SK-N-SH (cell line): ENCODE measurements at regions not wholly inside any gene's neighbourhood (a gene's known extent, or its start where the extent isn't known, plus 50 kb on each side); places are given as distances from the start of the nearest gene placed in this dataset.

Experiments
- CTCF ChIA-PET: fragments of 300-600, 350-600 bp; formaldehyde crosslinking; extraction: SDS; loops from one replicate; lab custom pipeline; 2021; lab: Yijun Ruan, JAX
- POLR2A ChIA-PET: fragments of 350-600 bp; sonication (Branson Sonifier 250); formaldehyde crosslinking; extraction: SDS; loops from one replicate; lab custom pipeline; 2020; ENCODE audit warnings: antibody characterized with exemption, inconsistent platforms; lab: Yijun Ruan, JAX
- DNase-seq: peaks from one replicate; pipeline ENCODE4 v3.0.0; 2012
- H2AFZ ChIP-seq: fragments of 200-600 bp; sonication (generic); 2 replicates; pipeline ENCODE4 v1.8.1; 2016; ENCODE audit warnings: antibody characterized with exemption, mild to moderate bottlenecking, low read depth
- H3F3A ChIP-seq: fragments of 200-600 bp; sonication (generic); replicated peaks from 2 replicates; pipeline ENCODE3; 2016; ENCODE audit warnings: antibody characterized with exemption, mild to moderate bottlenecking; ENCODE audit not compliant: insufficient read depth
- H3K27ac ChIP-seq, 2 experiments: fragments of 200-500 bp in 1 of 2; fragments of 200-600 bp in 1 of 2; sonication (Bioruptor generic) in 1 of 2; sonication (generic), shearing (Covaris generic) in 1 of 2; 2 replicates each; pipeline versions ENCODE4 v1.5.1 to v1.6.1; 2014 to 2016; ENCODE audit warnings: low read depth in 2 of 2, inconsistent platforms in 1 of 2, low read length in 1 of 2, mild to moderate bottlenecking in 1 of 2, mixed read lengths in 1 of 2
- H3K27me3 ChIP-seq: fragments of 200-600 bp; sonication (generic), shearing (Covaris generic); 2 replicates; pipeline ENCODE4 v1.6.1; 2016; ENCODE audit warnings: mixed run types; ENCODE audit not compliant: insufficient read depth
- H3K36me3 ChIP-seq, 2 experiments: fragments of 200-500 bp in 1 of 2; fragments of 200-600 bp in 1 of 2; sonication (Bioruptor generic) in 1 of 2; sonication (generic) in 1 of 2; replicated peaks in 1 of 2; 2 replicates each; pipeline versions ENCODE3 to v1.5.1; 2014 to 2016; ENCODE audit warnings: low read length in 1 of 2, mild to moderate bottlenecking in 1 of 2; ENCODE audit not compliant: insufficient read depth in 2 of 2, control insufficient read depth in 1 of 2
- H3K4me1 ChIP-seq, 2 experiments: fragments of 200-500 bp in 1 of 2; fragments of 200-600 bp in 1 of 2; sonication (Bioruptor generic) in 1 of 2; sonication (generic), shearing (Covaris generic) in 1 of 2; 2 replicates each; pipeline versions ENCODE4 v1.5.1 to v1.6.1; 2014 to 2016; ENCODE audit warnings: low read depth in 1 of 2, low read length in 1 of 2, mixed run types in 1 of 2; ENCODE audit not compliant: insufficient read depth in 2 of 2, control insufficient read depth in 1 of 2
- H3K4me2 ChIP-seq: fragments of 200-600 bp; sonication (generic), shearing (Covaris generic); 2 replicates; pipeline ENCODE4 v1.6.1; 2017; ENCODE audit warnings: mixed run types
- H3K4me3 ChIP-seq, 2 experiments: fragments of 200-500 bp in 1 of 2; fragments of 200-600 bp in 1 of 2; sonication (Bioruptor generic) in 1 of 2; sonication (generic), shearing (Covaris generic) in 1 of 2; 2 replicates each; pipeline versions ENCODE4 v1.5.1 to v1.8.1; 2014 to 2016; ENCODE audit warnings: low read depth in 2 of 2, inconsistent platforms in 1 of 2, low read length in 1 of 2, mild to moderate bottlenecking in 1 of 2, mixed read lengths in 1 of 2, moderate library complexity in 1 of 2
- H3K79me2 ChIP-seq: fragments of 200-600 bp; sonication (generic); 2 replicates; pipeline ENCODE4 v1.8.1; 2017; ENCODE audit warnings: mild to moderate bottlenecking; ENCODE audit not compliant: insufficient read depth
- H3K9ac ChIP-seq: fragments of 200-600 bp; sonication (generic); 2 replicates; pipeline ENCODE4 v1.6.1; 2017; ENCODE audit warnings: mixed run types
- H3K9me2 ChIP-seq: fragments of 200-600 bp; sonication (generic); 2 replicates; pipeline ENCODE4 v1.6.1; 2017; ENCODE audit warnings: mixed run types
- H3K9me3 ChIP-seq: fragments of 200-600 bp; sonication (generic); 2 replicates; pipeline ENCODE4 v1.6.1; 2017; ENCODE audit warnings: mixed run types, mild to moderate bottlenecking, moderate library complexity
- H4K20me1 ChIP-seq: fragments of 200-600 bp; sonication (generic); 2 replicates; pipeline ENCODE4 v1.6.1; 2017; ENCODE audit warnings: mild to moderate bottlenecking, mixed run types; ENCODE audit not compliant: insufficient read depth
- CHD2 ChIP-seq: fragments of 150-350 bp; IDR thresholded peaks from 2 replicates; pipeline ENCODE4 v1.6.1; 2018; ENCODE audit warnings: low read length; ENCODE audit not compliant: partially characterized antibody
- CTCF ChIP-seq: fragments of 200-600 bp; sonication (generic); IDR thresholded peaks from 2 replicates; pipeline ENCODE4 v1.6.1; 2017; ENCODE audit warnings: antibody characterized with exemption, mild to moderate bottlenecking, moderate library complexity
- EP300 ChIP-seq, 2 experiments: IDR thresholded peaks; 2 replicates each; pipeline versions ENCODE4 v1.4.0 to v1.6.1; 2012; ENCODE audit warnings: borderline replicate concordance in 1 of 2, low read depth in 1 of 2, low read length in 1 of 2
- FOXJ3 ChIP-seq: sonication (generic); formaldehyde crosslinking; IDR thresholded peaks from 2 replicates; pipeline ENCODE4 v1.5.1; 2020; ENCODE audit warnings: mild to moderate bottlenecking, missing genetic modification reagents
- GABPA ChIP-seq: IDR thresholded peaks from 2 replicates; pipeline ENCODE4 v1.4.0; 2012; ENCODE audit warnings: low read depth, mild to moderate bottlenecking
- GATA2 ChIP-seq: sonication (generic); formaldehyde crosslinking; IDR thresholded peaks from 2 replicates; pipeline ENCODE4 v1.5.0; 2020; ENCODE audit warnings: mild to moderate bottlenecking, missing genetic modification reagents
- MEF2A ChIP-seq: IDR thresholded peaks from 2 replicates; pipeline ENCODE4 v1.4.0; 2012; ENCODE audit warnings: low read depth, borderline replicate concordance
- NFIC ChIP-seq: IDR thresholded peaks from 2 replicates; pipeline ENCODE4 v1.4.0; 2012; ENCODE audit warnings: borderline replicate concordance
- NRF1 ChIP-seq: IDR thresholded peaks from 2 replicates; pipeline ENCODE4 v1.6.1; 2012; ENCODE audit warnings: low read depth, mild to moderate bottlenecking, low read length
- RAD21 ChIP-seq: IDR thresholded peaks from 2 replicates; pipeline ENCODE4 v1.6.1; 2012; ENCODE audit warnings: mild to moderate bottlenecking, low read length
- RCOR1 ChIP-seq: fragments of 150-350 bp; IDR thresholded peaks from 2 replicates; pipeline ENCODE4 v1.6.1; 2017; ENCODE audit warnings: antibody characterized with exemption, low read length
- REST ChIP-seq: IDR thresholded peaks from 2 replicates; pipeline ENCODE4 v1.6.1; 2012; ENCODE audit warnings: mild to moderate bottlenecking, low read depth, low read length, moderate library complexity
- SIN3A ChIP-seq: IDR thresholded peaks from 2 replicates; pipeline ENCODE4 v1.6.1; 2012; ENCODE audit warnings: low read depth, mild to moderate bottlenecking, low read length, moderate library complexity, borderline replicate concordance
- USF2 ChIP-seq: fragments of 150-350 bp; IDR thresholded peaks from 2 replicates; pipeline ENCODE4 v1.6.1; 2017; ENCODE audit warnings: antibody characterized with exemption, low read length, low read depth, borderline replicate concordance
- WGBS: methylation state at CpG from one replicate; pipeline ENCODE4 v1.1.6; 2017; ENCODE audit warnings: low lambda C conversion rate; 5-methylcytosine and 5-hydroxymethylcytosine counted together

GRCh38 chr3:42339321-42339720 lies 71.1 kb downstream of the LYZL4 start:
- Histone ChIP-seq H3K36me3 (no peaks in the 10 kb centered on the region), H3K9me2 (no peaks in the 10 kb centered on the region), H3F3A (no peaks in the 10 kb centered on the region), H2AFZ (no peak overlapping the region), H4K20me1 (no peaks in the 10 kb centered on the region), H3K79me2 (no peaks in the 10 kb centered on the region), H3K9ac (no peak overlapping the region)
- no peak for TF ChIP-seq FOXJ3 (CRISPR knock-in tag)
- no peak for TF ChIP-seq CTCF
- no peak for TF ChIP-seq GABPA
- TF ChIP-seq GATA2 (CRISPR knock-in tag) = no peak
- TF ChIP-seq RCOR1 = no peak
- TF ChIP-seq NFIC = no peak
- no peak for TF ChIP-seq RAD21
- no peak for TF ChIP-seq MEF2A
- no peak for TF ChIP-seq EP300 (IDR thresholded peaks at IDR 0.05; ENCODE audit: borderline replicate concordance in 1 of 2, low read depth in 1 of 2, low read length in 1 of 2)
- TF ChIP-seq REST = no peak
- TF ChIP-seq NRF1 = no peak
- TF ChIP-seq SIN3A = no peak
- no peak for TF ChIP-seq CHD2
- no peak for TF ChIP-seq USF2
- TF ChIP-seq, all 33 proteins: peak for 0
- ChIA-PET CTCF (no interaction called here), POLR2A (no interaction called here)
- no peak for DNase-seq
- no peak overlapping the region for H3K4me2 ChIP-seq
- H3K27ac ChIP-seq = no peak overlapping the region
- no peaks in the 10 kb centered on the region for H3K4me1 ChIP-seq
- 40% methylated on average over 3 of the region's 3 CpGs for WGBS
- H3K27me3 ChIP-seq = no peaks in the 10 kb centered on the region; the same call in 1 of the 2 replicates
- no peak overlapping the region for H3K4me3 ChIP-seq
- H3K9me3 ChIP-seq = no peaks in the 10 kb centered on the region
